Aorta (tissue), 5 donors: ENCODE measurements at regions not wholly inside any gene's neighbourhood (a gene's known extent, or its start where the extent isn't known, plus 50 kb on each side); places are given as distances from the start of the nearest gene placed in this dataset.
"Not testable (repeated sequence)": the region's sequence is repeated elsewhere in the genome, so short reads cannot be mapped to it uniquely, and the experiment has no call there.

ENCODE experiments used
- ATAC-seq: fragments of 200-7000 bp; cut with Tn5 transposase; one replicate; pipeline ENCODE4 v1.9.1; 2022; ENCODE audit warnings: moderate library complexity; ENCODE audit not compliant: low FRiP score
- DNase-seq, 2 donors: peaks; one replicate each; pipeline ENCODE4 v3.0.0-alpha.2; 2020
- H3K27ac ChIP-seq, 2 donors: one replicate each; pipeline ENCODE4 v1.5.1; 2013; ENCODE audit warnings: low read length in 2 of 2, mild to moderate bottlenecking in 2 of 2, moderate library complexity in 2 of 2, control low read depth in 1 of 2, inconsistent platforms in 1 of 2, low read depth in 1 of 2
- H3K27me3 ChIP-seq, 2 donors: one replicate each; pipeline ENCODE4 v1.6.1; 2013; ENCODE audit warnings: control low read depth in 1 of 2, low read length in 1 of 2, mild to moderate bottlenecking in 1 of 2, moderate library complexity in 1 of 2; ENCODE audit not compliant: insufficient read depth in 2 of 2, control insufficient read depth in 1 of 2
- H3K36me3 ChIP-seq, 2 donors: one replicate each; pipeline ENCODE4 v1.6.1; 2013; ENCODE audit warnings: control low read depth in 1 of 2, low read length in 1 of 2, mild to moderate bottlenecking in 1 of 2; ENCODE audit not compliant: insufficient read depth in 2 of 2, control insufficient read depth in 1 of 2
- H3K4me1 ChIP-seq, 2 donors: one replicate each; pipeline ENCODE4 v1.6.1; 2013; ENCODE audit warnings: low read length in 2 of 2, control low read depth in 1 of 2, mild to moderate bottlenecking in 1 of 2, moderate library complexity in 1 of 2; ENCODE audit not compliant: insufficient read depth in 2 of 2, control insufficient read depth in 1 of 2
- H3K4me3 ChIP-seq, 2 donors: one replicate each; pipeline ENCODE4 v1.5.1; 2013; ENCODE audit warnings: low read length in 2 of 2, control low read depth in 1 of 2, mild to moderate bottlenecking in 1 of 2
- H3K9me3 ChIP-seq: one replicate; pipeline ENCODE4 v1.6.1; 2013; ENCODE audit warnings: mild to moderate bottlenecking, low read length; ENCODE audit not compliant: control insufficient read depth
- WGBS, 2 donors: extraction: QIAGEN DNeasy Blood & Tissue Kit; methylation state at CpG; one replicate each; pipeline ENCODE4 v1.1.7; 2013; 5-methylcytosine and 5-hydroxymethylcytosine counted together
- intact Hi-C, 2 donors: fragments of 100-400 bp; cut with DNase I; formaldehyde crosslinking; loops; one replicate each; pipeline versions ENCODE4 v1.14.2 to v1.15.0; 2022
- donor health status: healthy with polysubstance abuse.
- donor health status: Bipolar disorder and iron deficiency.
- donor health status: DM: no; HTN: no; CAD: no.
- donor health status: DM: no; HTN: no; CAD: no.
- donor health status: DM: yes; HTN: yes; CAD: no.

- Histone ChIP-seq H3K36me3 (no peaks in the 10 kb centered on the region), H3K27me3 (no peaks in the 10 kb centered on the region), H3K27ac (no peak overlapping the region), H3K9me3 (no peaks in the 10 kb centered on the region), H3K4me1 (no peaks in the 10 kb centered on the region), H3K4me3 (no peak overlapping the region)
- DNase-seq (no peak), ATAC-seq (no peak)
- WGBS, 2 donors: 61 to 68% methylated on average over 3 of the region's 3 CpGs
- intact Hi-C loops: no loop called here
Observed at GRCh38 chr10:8852546-8852945, 798.1 kb downstream of the GATA3 start.

DNA sequence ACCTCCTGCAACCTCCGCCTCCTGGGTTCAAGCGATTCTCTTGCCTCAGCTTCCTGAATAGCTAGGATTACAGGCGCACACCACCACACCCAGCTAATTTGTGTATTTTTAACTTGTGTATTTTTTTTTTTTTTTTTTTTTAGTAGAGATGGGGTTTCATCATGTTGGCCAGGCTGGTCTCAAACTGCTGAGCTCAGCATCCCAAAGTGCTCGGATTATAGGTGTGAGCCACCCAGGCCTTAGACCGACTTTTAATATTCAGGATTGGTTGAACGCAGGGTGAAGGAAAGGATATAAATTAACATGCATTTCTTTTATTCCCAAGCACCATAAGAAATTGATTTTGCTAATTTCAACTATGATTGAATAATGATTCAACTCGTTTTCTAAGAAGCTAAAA is 798.6 kb downstream of the GATA3 start:
- no peak overlapping the region for H3K4me3 ChIP-seq
- no peaks in the 10 kb centered on the region for H3K36me3 ChIP-seq
- no peaks in the 10 kb centered on the region for H3K27me3 ChIP-seq
- 91 to 94% methylated on average over 7 of the region's 7 CpGs for WGBS, 2 donors
- intact Hi-C loops: no loop called here
- DNase-seq: no peak
- H3K27ac ChIP-seq: no peak overlapping the region
- no peaks in the 10 kb centered on the region for H3K4me1 ChIP-seq
- ATAC-seq: no peak
- H3K9me3 ChIP-seq: no peaks in the 10 kb centered on the region

- H3K27ac ChIP-seq, H3K27me3 ChIP-seq, intact Hi-C loops, H3K4me3 ChIP-seq, DNase-seq, H3K9me3 ChIP-seq, H3K4me1 ChIP-seq, ATAC-seq, H3K36me3 ChIP-seq: not testable (repeated sequence)
- WGBS, 2 donors: 95% methylated on average over 29 of the region's 29 CpGs; no CpG with 5 or more reads in 1 of the 2 donors
Observed at GRCh38 chr10:8868924-8869323, 814.4 kb downstream of the GATA3 start.

- Histone ChIP-seq H3K27ac (no peak overlapping the region), H3K27me3 (peaks cover 0 to 2% of the 10 kb centered on the region in 2 donors), H3K36me3 (no peaks in the 10 kb centered on the region), H3K4me1 (no peaks in the 10 kb centered on the region), H3K4me3 (no peak overlapping the region), H3K9me3 (no peaks in the 10 kb centered on the region)
- ATAC-seq: no peak
- no peak for DNase-seq
- intact Hi-C loops: no loop called here
- WGBS, 2 donors: 20% methylated on average over 3 of the region's 3 CpGs
Observed at GRCh38 chr10:8873310-8873709, 818.8 kb downstream of the GATA3 start.

GRCh38 chr10:8874268-8874667 is 819.8 kb downstream of the GATA3 start:
- DNase-seq: no peak
- Histone ChIP-seq H3K36me3 (no peaks in the 10 kb centered on the region), H3K9me3 (no peaks in the 10 kb centered on the region), H3K4me1 (no peaks in the 10 kb centered on the region), H3K27ac (no peak overlapping the region), H3K27me3 (peaks cover 0 to 2% of the 10 kb centered on the region in 2 donors), H3K4me3 (no peak overlapping the region)
- ATAC-seq: no peak
- intact Hi-C loops: no loop called here
- 93 to 94% methylated on average over 2 of the region's 2 CpGs for WGBS, 2 donors

DNA sequence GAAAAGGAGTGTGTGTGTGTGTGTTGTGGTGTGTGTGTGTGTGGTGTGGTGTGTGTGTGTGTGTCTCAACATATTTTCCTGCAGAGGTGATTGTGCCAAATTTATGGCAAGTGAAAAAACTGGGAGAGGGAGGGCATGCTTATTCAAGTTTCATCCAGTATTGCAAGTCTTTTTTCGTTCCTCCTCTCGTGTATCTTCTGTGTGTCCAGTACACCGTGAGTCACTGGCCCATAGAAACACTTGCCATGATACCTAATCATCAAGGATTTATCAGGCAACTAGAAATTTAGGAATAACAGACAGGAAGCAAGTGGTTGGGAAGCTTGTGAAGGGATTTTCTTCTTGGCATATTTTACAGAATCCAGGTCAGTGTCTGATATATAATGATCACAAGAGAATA is 820.5 kb downstream of the GATA3 start:
- Histone ChIP-seq H3K9me3 (no peaks in the 10 kb centered on the region), H3K4me1 (no peaks in the 10 kb centered on the region), H3K4me3 (no peak overlapping the region), H3K27me3 (peaks cover 0 to 2% of the 10 kb centered on the region in 2 donors), H3K27ac (no peak overlapping the region), H3K36me3 (no peaks in the 10 kb centered on the region)
- DNase-seq (no peak), ATAC-seq (no peak)
- 75 to 76% methylated on average over 3 of the region's 3 CpGs for WGBS, 2 donors
- intact Hi-C loops: no loop called here

GRCh38 chr10:8876171-8876570 is 821.7 kb downstream of the GATA3 start:
- DNase-seq (no peak), ATAC-seq (no peak)
- no peaks in the 10 kb centered on the region for H3K4me1 ChIP-seq
- WGBS, 2 donors: 76 to 85% methylated on average over 1 of the region's 1 CpG
- H3K27ac ChIP-seq: no peak overlapping the region
- no peaks in the 10 kb centered on the region for H3K36me3 ChIP-seq
- no peak overlapping the region for H3K4me3 ChIP-seq
- peaks cover 0 to 2% of the 10 kb centered on the region in 2 donors for H3K27me3 ChIP-seq
- no peaks in the 10 kb centered on the region for H3K9me3 ChIP-seq
- intact Hi-C loops: no loop called here

DNA sequence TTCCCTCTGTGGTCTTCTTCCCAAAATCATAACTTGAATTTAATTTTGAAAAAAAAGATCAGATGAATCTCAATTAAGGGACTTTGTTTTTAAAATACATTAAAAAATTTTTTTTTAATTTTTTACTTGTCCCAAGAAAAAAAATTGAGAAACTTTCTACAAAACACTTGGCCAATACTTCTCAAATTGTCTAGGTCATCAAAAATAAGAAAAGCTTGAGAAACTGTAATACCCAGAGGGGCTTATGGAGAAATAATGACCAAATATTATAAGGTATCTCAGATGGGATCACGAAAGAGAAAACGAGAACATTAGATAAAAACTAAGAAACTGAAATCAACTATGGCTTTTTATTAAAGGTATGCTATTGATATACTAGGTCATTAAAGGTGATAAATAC is 835.0 kb downstream of the GATA3 start:
- WGBS, 2 donors: 92 to 93% methylated on average over 2 of the region's 2 CpGs
- Histone ChIP-seq H3K4me1 (no peaks in the 10 kb centered on the region), H3K4me3 (no peak overlapping the region), H3K36me3 (no peaks in the 10 kb centered on the region), H3K27ac (no peak overlapping the region), H3K27me3 (no peaks in the 10 kb centered on the region), H3K9me3 (no peaks in the 10 kb centered on the region)
- ATAC-seq (no peak), DNase-seq (no peak)
- intact Hi-C loops: no loop called here

DNA sequence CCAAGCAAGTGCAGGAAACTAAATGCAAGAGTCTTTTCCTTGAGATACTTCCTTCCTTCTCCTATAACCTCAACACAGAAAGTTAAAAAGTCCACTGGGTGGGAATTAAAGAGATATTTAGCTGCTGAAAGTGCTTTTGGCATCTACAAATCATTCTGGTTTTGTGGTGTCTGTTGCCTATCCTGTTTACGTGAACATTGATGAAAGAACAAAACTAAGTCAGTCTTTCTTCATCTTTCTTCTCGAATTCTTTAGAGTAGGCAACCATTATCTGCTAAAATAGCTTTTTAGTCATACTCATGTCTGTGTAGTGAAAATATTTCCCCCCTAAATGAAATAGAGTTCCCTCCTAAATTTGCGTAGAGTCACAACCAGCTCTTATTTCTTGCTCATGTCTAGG is 838.6 kb downstream of the GATA3 start:
- 77 to 86% methylated on average over 3 of the region's 3 CpGs for WGBS, 2 donors
- H3K9me3 ChIP-seq: no peaks in the 10 kb centered on the region
- H3K36me3 ChIP-seq: no peaks in the 10 kb centered on the region
- H3K4me3 ChIP-seq: no peak overlapping the region
- intact Hi-C loops: no loop called here
- H3K27me3 ChIP-seq: no peaks in the 10 kb centered on the region
- H3K27ac ChIP-seq: no peak overlapping the region
- ATAC-seq: no peak
- H3K4me1 ChIP-seq: no peaks in the 10 kb centered on the region
- no peak for DNase-seq
